GM23338 (cell line): ENCODE measurements at regions not wholly inside any gene's neighbourhood (a gene's known extent, or its start where the extent isn't known, plus 50 kb on each side); places are given as distances from the start of the nearest gene placed in this dataset.

Source experiments
- ATAC-seq: fragments of 200-7000 bp; cut with Tn5 transposase; 3 replicates; pipeline ENCODE4 v1.9.1; 2020
- DNase-seq: peaks from one replicate; pipeline ENCODE4 v3.0.0-alpha.2; 2015; ENCODE audit warnings: low spot score
- H2AFZ ChIP-seq: fragments of 200-600 bp; sonication (generic); 2 replicates; pipeline ENCODE4 v1.8.0; 2016; ENCODE audit warnings: antibody characterized with exemption, mild to moderate bottlenecking, moderate library complexity
- H3F3A ChIP-seq: fragments of 200-600 bp; sonication (generic); replicated peaks from 2 replicates; pipeline ENCODE4 v1.8.0; 2017; ENCODE audit warnings: antibody characterized with exemption, mixed run types, low read depth
- H3K27ac ChIP-seq: fragments of 200-600 bp; sonication (generic); 2 replicates; pipeline ENCODE4 v1.6.1; 2016; ENCODE audit warnings: low read depth
- H3K27me3 ChIP-seq: fragments of 200-600 bp; sonication (generic); 2 replicates; pipeline ENCODE4 v1.8.0; 2016; ENCODE audit warnings: mild to moderate bottlenecking, mixed run types, moderate library complexity; ENCODE audit not compliant: insufficient read depth
- H3K36me3 ChIP-seq: fragments of 200-600 bp; sonication (generic); 2 replicates; pipeline ENCODE4 v1.8.0; 2016; ENCODE audit warnings: mild to moderate bottlenecking; ENCODE audit not compliant: insufficient read depth
- H3K4me1 ChIP-seq: fragments of 200-600 bp; sonication (generic); 2 replicates; pipeline ENCODE4 v1.8.0; 2016; ENCODE audit warnings: mild to moderate bottlenecking, moderate library complexity; ENCODE audit not compliant: insufficient read depth
- H3K4me2 ChIP-seq: fragments of 200-600 bp; sonication (generic); 2 replicates; pipeline ENCODE4 v1.7.1; 2017; ENCODE audit warnings: mixed run types
- H3K4me3 ChIP-seq: fragments of 200-600 bp; sonication (generic); 2 replicates; pipeline ENCODE4 v1.6.1; 2016; ENCODE audit warnings: mixed run types
- H3K79me2 ChIP-seq: fragments of 200-600 bp; sonication (generic); replicated peaks from 2 replicates; pipeline ENCODE4 v1.8.0; 2017; ENCODE audit warnings: mild to moderate bottlenecking; ENCODE audit not compliant: insufficient read depth
- H3K9me2 ChIP-seq: fragments of 200-600 bp; sonication (generic); 2 replicates; pipeline ENCODE4 v1.8.0; 2017; ENCODE audit not compliant: insufficient read depth
- H4K20me1 ChIP-seq: fragments of 200-600 bp; sonication (generic); replicated peaks from 2 replicates; pipeline ENCODE4 v1.8.0; 2017; ENCODE audit warnings: mild to moderate bottlenecking; ENCODE audit not compliant: insufficient read depth
- H3K27ac Mint-ChIP-seq: 2 replicates; pipeline ENCODE4 v1.8.0; 2020; ENCODE audit warnings: inconsistent platforms, mild to moderate bottlenecking, moderate library complexity, mixed read lengths
- H3K27me3 Mint-ChIP-seq: 3 replicates; pipeline ENCODE4 v1.8.0; 2022; ENCODE audit warnings: low read depth, mild to moderate bottlenecking, moderate library complexity, mixed read lengths, inconsistent platforms; ENCODE audit not compliant: insufficient read depth, poor library complexity
- H3K36me3 Mint-ChIP-seq: 3 replicates; pipeline ENCODE4 v1.8.0; 2021; ENCODE audit warnings: low read depth, mild to moderate bottlenecking, inconsistent platforms, moderate library complexity, mixed read lengths
- H3K4me1 Mint-ChIP-seq: 3 replicates; pipeline ENCODE4 v1.8.0; 2020; ENCODE audit warnings: mild to moderate bottlenecking, inconsistent platforms, mixed read lengths
- H3K4me3 Mint-ChIP-seq: 3 replicates; pipeline ENCODE4 v1.8.0; 2021; ENCODE audit warnings: moderate library complexity, mild to moderate bottlenecking, inconsistent platforms, mixed read lengths
- H3K9me3 Mint-ChIP-seq: 3 replicates; pipeline ENCODE4 v1.8.0; 2020; ENCODE audit warnings: moderate library complexity, mild to moderate bottlenecking, inconsistent platforms, mixed read lengths
- CREB1 ChIP-seq: fragments of 250-450 bp; sonication (Bioruptor Pico); IDR thresholded peaks from 2 replicates; pipeline ENCODE4 v1.5.0; 2020; ENCODE audit warnings: low read depth, mild to moderate bottlenecking, moderate library complexity
- EZH2phosphoT487 ChIP-seq: fragments of 200-600 bp; sonication (generic); IDR thresholded peaks from one replicate; pipeline ENCODE4 v1.8.1; 2018; ENCODE audit warnings: antibody characterized with exemption; ENCODE audit not compliant: unreplicated experiment
- JUNB ChIP-seq: IDR thresholded peaks from one replicate; pipeline ENCODE4 v1.6.1; 2016; ENCODE audit warnings: antibody characterized with exemption; ENCODE audit not compliant: unreplicated experiment
- NANOG ChIP-seq: IDR thresholded peaks from 2 replicates; pipeline ENCODE4 v1.6.1; 2016; ENCODE audit warnings: antibody characterized with exemption, borderline replicate concordance
- POLR2AphosphoS5 ChIP-seq: IDR thresholded peaks from 2 replicates; pipeline ENCODE4 v1.6.1; 2016; ENCODE audit warnings: antibody characterized with exemption, low read depth
- STAT1 ChIP-seq: IDR thresholded peaks from one replicate; pipeline ENCODE4 v1.6.1; 2016; ENCODE audit warnings: antibody characterized with exemption; ENCODE audit not compliant: unreplicated experiment
- ZNF331 ChIP-seq: fragments of 250-450 bp; sonication (Bioruptor Pico); IDR thresholded peaks from 2 replicates; pipeline ENCODE4 v1.5.0; 2020; ENCODE audit warnings: low read depth, mild to moderate bottlenecking, moderate library complexity
- TF ChIP-seq, protein P1 (sequence below): fragments of 250-450 bp; sonication (Bioruptor Pico); IDR thresholded peaks from 2 replicates; pipeline ENCODE4 v1.5.0; 2020; ENCODE audit warnings: mild to moderate bottlenecking, moderate library complexity
- TF ChIP-seq, protein P2 (sequence below), 2 experiments: fragments of 200-600 bp in 1 of 2; sonication (generic) in 1 of 2; conservative IDR thresholded peaks; 2 replicates each; pipeline versions ENCODE4 v1.5.1 to v1.6.1; 2016 to 2017; ENCODE audit warnings: antibody characterized with exemption in 2 of 2, low read depth in 2 of 2, mild to moderate bottlenecking in 2 of 2, moderate library complexity in 1 of 2
- TF ChIP-seq, protein P3 (sequence below): IDR thresholded peaks from one replicate; pipeline ENCODE4 v1.6.1; 2018; ENCODE audit warnings: antibody characterized with exemption; ENCODE audit not compliant: unreplicated experiment

DNA sequence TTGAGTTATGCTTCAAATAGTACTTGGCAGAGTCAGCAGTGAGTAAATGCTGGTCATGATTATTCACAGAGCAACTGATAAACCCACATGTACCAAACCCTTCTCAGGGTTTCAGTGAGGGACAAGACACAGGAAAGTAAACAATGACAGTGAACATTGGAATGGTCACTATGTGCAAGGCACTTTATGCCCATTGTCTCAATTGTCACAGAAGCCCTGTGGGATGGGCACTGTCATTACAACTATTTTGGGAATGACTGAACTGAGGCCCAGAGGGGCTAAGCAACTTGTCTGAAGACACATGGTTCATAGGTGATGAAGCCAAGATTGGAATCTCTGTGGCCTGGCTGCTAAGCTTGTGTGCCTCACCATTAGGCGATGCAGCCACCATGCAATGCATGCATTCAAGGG, 238.5 kb downstream of the RBM19 start:
- Mint-ChIP-seq H3K36me3 (no peaks in the 10 kb centered on the region; the same call in 2 of the 3 replicates), H3K27ac (no peak overlapping the region), H3K4me3 (no peak overlapping the region), H3K27me3 (peaks cover 8% of the 10 kb centered on the region), H3K9me3 (peaks cover 6% of the 10 kb centered on the region; the same call in 1 of the 3 replicates), H3K4me1 (no peaks in the 10 kb centered on the region; the same call in 2 of the 3 replicates)
- H2AFZ ChIP-seq: no peak overlapping the region
- no peak for DNase-seq
- no peaks in the 10 kb centered on the region for H3K79me2 ChIP-seq
- no peaks in the 10 kb centered on the region for H3K9me2 ChIP-seq
- no peak overlapping the region for H3K4me2 ChIP-seq
- no peak for ATAC-seq
- H3K27me3 ChIP-seq: no peaks in the 10 kb centered on the region
- no peak overlapping the region for H3K4me3 ChIP-seq
- no peaks in the 10 kb centered on the region for H3K36me3 ChIP-seq
- no peaks in the 10 kb centered on the region for H4K20me1 ChIP-seq
- no peaks in the 10 kb centered on the region; the same call in 1 of the 2 replicates for H3K4me1 ChIP-seq
- H3K27ac ChIP-seq: no peak overlapping the region
- no peak for TF ChIP-seq POLR2AphosphoS5
- no peak for TF ChIP-seq JUNB
- no peak for TF ChIP-seq ZNF331 (CRISPR knock-in tag)
- no peak for TF ChIP-seq NANOG
- no peak for TF ChIP-seq CREB1 (CRISPR knock-in tag)
- no peaks in the 10 kb centered on the region for H3F3A ChIP-seq

DNA sequence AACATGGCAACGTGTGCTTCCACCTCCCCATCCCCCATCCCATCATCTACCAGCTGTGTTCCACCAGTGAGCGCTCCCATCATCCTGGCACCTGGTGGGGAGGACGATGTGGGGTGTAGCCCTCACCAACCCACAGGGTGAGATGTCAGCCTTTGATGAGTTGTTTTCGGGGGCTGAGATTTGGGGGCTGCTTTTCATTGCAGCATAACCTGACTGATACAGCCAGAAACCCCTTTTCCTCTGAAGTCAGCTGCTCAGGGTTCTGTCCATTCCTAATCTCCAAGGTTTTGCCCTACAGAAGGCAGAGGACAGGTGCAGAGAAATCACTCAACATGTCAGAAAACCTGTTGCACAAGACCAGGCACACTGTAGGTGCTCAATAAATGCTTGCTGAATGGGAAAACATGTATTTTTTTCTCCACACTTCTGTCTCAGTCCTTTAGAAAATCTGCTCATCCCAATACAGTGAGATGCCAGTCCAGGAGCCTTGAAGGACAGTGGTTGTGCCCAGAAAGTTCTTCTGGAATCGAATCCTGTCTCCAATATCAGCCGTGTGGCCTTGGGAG, 239.8 kb downstream of the RBM19 start:
- no peaks in the 10 kb centered on the region for H3K9me2 ChIP-seq
- H3K9me3 Mint-ChIP-seq: peaks cover 6% of the 10 kb centered on the region; the same call in 1 of the 3 replicates
- H4K20me1 ChIP-seq: no peaks in the 10 kb centered on the region
- no peak overlapping the region for H3K27ac ChIP-seq
- no peaks in the 10 kb centered on the region; the same call in 1 of the 2 replicates for H3K4me1 ChIP-seq
- no peaks in the 10 kb centered on the region for H3F3A ChIP-seq
- H3K4me3 Mint-ChIP-seq: no peak overlapping the region
- H3K27me3 ChIP-seq: no peaks in the 10 kb centered on the region
- H3K27me3 Mint-ChIP-seq: peaks cover 8% of the 10 kb centered on the region
- no peak overlapping the region for H2AFZ ChIP-seq
- no peaks in the 10 kb centered on the region for H3K36me3 ChIP-seq
- no peak overlapping the region for H3K4me2 ChIP-seq
- H3K4me3 ChIP-seq: no peak overlapping the region
- no peaks in the 10 kb centered on the region for H3K79me2 ChIP-seq
- H3K4me1 Mint-ChIP-seq: no peaks in the 10 kb centered on the region; the same call in 2 of the 3 replicates
- DNase-seq (no peak), ATAC-seq (no peak)
- no peak overlapping the region for H3K27ac Mint-ChIP-seq
- H3K36me3 Mint-ChIP-seq: no peaks in the 10 kb centered on the region; the same call in 2 of the 3 replicates
- TF ChIP-seq, protein P1, sequence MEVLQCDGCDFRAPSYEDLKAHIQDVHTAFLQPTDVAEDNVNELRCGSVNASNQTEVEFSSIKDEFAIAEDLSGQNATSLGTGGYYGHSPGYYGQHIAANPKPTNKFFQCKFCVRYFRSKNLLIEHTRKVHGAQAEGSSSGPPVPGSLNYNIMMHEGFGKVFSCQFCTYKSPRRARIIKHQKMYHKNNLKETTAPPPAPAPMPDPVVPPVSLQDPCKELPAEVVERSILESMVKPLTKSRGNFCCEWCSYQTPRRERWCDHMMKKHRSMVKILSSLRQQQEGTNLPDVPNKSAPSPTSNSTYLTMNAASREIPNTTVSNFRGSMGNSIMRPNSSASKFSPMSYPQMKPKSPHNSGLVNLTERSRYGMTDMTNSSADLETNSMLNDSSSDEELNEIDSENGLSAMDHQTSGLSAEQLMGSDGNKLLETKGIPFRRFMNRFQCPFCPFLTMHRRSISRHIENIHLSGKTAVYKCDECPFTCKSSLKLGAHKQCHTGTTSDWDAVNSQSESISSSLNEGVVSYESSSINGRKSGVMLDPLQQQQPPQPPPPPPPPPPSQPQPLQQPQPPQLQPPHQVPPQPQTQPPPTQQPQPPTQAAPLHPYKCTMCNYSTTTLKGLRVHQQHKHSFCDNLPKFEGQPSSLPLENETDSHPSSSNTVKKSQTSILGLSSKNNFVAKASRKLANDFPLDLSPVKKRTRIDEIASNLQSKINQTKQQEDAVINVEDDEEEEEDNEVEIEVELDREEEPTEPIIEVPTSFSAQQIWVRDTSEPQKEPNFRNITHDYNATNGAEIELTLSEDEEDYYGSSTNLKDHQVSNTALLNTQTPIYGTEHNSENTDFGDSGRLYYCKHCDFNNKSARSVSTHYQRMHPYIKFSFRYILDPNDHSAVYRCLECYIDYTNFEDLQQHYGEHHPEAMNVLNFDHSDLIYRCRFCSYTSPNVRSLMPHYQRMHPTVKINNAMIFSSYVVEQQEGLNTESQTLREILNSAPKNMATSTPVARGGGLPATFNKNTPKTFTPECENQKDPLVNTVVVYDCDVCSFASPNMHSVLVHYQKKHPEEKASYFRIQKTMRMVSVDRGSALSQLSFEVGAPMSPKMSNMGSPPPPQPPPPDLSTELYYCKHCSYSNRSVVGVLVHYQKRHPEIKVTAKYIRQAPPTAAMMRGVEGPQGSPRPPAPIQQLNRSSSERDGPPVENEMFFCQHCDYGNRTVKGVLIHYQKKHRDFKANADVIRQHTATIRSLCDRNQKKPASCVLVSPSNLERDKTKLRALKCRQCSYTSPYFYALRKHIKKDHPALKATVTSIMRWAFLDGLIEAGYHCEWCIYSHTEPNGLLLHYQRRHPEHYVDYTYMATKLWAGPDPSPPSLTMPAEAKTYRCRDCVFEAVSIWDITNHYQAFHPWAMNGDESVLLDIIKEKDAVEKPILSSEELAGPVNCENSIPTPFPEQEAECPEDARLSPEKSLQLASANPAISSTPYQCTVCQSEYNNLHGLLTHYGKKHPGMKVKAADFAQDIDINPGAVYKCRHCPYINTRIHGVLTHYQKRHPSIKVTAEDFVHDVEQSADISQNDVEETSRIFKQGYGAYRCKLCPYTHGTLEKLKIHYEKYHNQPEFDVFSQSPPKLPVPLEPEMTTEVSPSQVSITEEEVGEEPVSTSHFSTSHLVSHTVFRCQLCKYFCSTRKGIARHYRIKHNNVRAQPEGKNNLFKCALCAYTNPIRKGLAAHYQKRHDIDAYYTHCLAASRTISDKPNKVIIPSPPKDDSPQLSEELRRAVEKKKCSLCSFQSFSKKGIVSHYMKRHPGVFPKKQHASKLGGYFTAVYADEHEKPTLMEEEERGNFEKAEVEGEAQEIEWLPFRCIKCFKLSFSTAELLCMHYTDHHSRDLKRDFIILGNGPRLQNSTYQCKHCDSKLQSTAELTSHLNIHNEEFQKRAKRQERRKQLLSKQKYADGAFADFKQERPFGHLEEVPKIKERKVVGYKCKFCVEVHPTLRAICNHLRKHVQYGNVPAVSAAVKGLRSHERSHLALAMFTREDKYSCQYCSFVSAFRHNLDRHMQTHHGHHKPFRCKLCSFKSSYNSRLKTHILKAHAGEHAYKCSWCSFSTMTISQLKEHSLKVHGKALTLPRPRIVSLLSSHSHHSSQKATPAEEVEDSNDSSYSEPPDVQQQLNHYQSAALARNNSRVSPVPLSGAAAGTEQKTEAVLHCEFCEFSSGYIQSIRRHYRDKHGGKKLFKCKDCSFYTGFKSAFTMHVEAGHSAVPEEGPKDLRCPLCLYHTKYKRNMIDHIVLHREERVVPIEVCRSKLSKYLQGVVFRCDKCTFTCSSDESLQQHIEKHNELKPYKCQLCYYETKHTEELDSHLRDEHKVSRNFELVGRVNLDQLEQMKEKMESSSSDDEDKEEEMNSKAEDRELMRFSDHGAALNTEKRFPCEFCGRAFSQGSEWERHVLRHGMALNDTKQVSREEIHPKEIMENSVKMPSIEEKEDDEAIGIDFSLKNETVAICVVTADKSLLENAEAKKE (CRISPR knock-in tag): no peak
- TF ChIP-seq, protein P2, sequence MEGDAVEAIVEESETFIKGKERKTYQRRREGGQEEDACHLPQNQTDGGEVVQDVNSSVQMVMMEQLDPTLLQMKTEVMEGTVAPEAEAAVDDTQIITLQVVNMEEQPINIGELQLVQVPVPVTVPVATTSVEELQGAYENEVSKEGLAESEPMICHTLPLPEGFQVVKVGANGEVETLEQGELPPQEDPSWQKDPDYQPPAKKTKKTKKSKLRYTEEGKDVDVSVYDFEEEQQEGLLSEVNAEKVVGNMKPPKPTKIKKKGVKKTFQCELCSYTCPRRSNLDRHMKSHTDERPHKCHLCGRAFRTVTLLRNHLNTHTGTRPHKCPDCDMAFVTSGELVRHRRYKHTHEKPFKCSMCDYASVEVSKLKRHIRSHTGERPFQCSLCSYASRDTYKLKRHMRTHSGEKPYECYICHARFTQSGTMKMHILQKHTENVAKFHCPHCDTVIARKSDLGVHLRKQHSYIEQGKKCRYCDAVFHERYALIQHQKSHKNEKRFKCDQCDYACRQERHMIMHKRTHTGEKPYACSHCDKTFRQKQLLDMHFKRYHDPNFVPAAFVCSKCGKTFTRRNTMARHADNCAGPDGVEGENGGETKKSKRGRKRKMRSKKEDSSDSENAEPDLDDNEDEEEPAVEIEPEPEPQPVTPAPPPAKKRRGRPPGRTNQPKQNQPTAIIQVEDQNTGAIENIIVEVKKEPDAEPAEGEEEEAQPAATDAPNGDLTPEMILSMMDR (conservative IDR thresholded peaks at IDR 0.05; ENCODE audit: low read depth in 2 of 2): no peak
- no peak for TF ChIP-seq STAT1
- TF ChIP-seq EZH2phosphoT487: no peak
- TF ChIP-seq, protein P3, sequence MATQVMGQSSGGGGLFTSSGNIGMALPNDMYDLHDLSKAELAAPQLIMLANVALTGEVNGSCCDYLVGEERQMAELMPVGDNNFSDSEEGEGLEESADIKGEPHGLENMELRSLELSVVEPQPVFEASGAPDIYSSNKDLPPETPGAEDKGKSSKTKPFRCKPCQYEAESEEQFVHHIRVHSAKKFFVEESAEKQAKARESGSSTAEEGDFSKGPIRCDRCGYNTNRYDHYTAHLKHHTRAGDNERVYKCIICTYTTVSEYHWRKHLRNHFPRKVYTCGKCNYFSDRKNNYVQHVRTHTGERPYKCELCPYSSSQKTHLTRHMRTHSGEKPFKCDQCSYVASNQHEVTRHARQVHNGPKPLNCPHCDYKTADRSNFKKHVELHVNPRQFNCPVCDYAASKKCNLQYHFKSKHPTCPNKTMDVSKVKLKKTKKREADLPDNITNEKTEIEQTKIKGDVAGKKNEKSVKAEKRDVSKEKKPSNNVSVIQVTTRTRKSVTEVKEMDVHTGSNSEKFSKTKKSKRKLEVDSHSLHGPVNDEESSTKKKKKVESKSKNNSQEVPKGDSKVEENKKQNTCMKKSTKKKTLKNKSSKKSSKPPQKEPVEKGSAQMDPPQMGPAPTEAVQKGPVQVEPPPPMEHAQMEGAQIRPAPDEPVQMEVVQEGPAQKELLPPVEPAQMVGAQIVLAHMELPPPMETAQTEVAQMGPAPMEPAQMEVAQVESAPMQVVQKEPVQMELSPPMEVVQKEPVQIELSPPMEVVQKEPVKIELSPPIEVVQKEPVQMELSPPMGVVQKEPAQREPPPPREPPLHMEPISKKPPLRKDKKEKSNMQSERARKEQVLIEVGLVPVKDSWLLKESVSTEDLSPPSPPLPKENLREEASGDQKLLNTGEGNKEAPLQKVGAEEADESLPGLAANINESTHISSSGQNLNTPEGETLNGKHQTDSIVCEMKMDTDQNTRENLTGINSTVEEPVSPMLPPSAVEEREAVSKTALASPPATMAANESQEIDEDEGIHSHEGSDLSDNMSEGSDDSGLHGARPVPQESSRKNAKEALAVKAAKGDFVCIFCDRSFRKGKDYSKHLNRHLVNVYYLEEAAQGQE: no peak
